C4-2B (cell line): ENCODE measurements at regions not wholly inside any gene's neighbourhood (a gene's known extent, or its start where the extent isn't known, plus 50 kb on each side); places are given as distances from the start of the nearest gene placed in this dataset.

ENCODE experiments used
- ZFX ChIP-seq: fragments of 450-650 bp; IDR thresholded peaks from 2 replicates; pipeline ENCODE4 v1.6.1; 2017
- TF ChIP-seq, protein P1 (sequence below): fragments of 450-650 bp; conservative IDR thresholded peaks from 2 replicates; pipeline ENCODE4 v1.5.1; 2017; ENCODE audit warnings: mild to moderate bottlenecking

DNA sequence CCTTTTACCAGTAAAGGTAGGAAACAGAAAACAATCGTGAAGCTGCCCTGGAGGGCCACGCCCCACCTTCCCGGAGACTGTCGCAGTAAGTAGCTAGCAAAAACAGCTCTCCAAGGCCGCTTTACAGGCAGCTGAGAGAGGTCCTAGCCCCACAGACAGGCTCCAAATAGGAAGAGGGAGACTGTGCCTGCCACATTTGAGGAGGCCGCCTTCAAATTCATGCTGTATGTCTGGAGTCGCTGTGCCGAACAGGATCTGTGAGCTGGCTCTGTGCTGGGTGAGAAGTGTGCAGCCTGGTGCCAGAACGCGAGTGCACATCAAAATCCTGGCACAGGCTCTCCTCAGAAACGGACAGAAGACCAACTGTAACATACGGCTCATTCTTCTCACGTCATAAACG is 582.2 kb downstream of the CETN3 start:
- TF ChIP-seq, protein P1, sequence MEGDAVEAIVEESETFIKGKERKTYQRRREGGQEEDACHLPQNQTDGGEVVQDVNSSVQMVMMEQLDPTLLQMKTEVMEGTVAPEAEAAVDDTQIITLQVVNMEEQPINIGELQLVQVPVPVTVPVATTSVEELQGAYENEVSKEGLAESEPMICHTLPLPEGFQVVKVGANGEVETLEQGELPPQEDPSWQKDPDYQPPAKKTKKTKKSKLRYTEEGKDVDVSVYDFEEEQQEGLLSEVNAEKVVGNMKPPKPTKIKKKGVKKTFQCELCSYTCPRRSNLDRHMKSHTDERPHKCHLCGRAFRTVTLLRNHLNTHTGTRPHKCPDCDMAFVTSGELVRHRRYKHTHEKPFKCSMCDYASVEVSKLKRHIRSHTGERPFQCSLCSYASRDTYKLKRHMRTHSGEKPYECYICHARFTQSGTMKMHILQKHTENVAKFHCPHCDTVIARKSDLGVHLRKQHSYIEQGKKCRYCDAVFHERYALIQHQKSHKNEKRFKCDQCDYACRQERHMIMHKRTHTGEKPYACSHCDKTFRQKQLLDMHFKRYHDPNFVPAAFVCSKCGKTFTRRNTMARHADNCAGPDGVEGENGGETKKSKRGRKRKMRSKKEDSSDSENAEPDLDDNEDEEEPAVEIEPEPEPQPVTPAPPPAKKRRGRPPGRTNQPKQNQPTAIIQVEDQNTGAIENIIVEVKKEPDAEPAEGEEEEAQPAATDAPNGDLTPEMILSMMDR: no peak
- no peak for TF ChIP-seq ZFX
